GM19025 (cell line): ENCODE measurements at regions not wholly inside any gene's neighbourhood (a gene's known extent, or its start where the extent isn't known, plus 50 kb on each side); places are given as distances from the start of the nearest gene placed in this dataset.

ENCODE experiments used
- ATAC-seq: cut with Tn5 transposase; IDR thresholded peaks from one replicate; pipeline ENCODE4 v1.9.1; 2021; ENCODE audit warnings: mild to moderate bottlenecking, low read depth, moderate library complexity; ENCODE audit not compliant: unreplicated experiment

- no peak for ATAC-seq
Observed at GRCh38 chr3:66133050-66133757, 87.6 kb upstream of the SLC25A26 start.

GRCh38 chr3:66128623-66129022 lies 89.9 kb upstream of the MAGI1 start:
- ATAC-seq: no peak

- no peak for ATAC-seq
Observed at GRCh38 chr3:66121318-66121717, 82.6 kb upstream of the MAGI1 start.

- no peak for ATAC-seq
Observed at GRCh38 chr3:66115858-66116654, 77.3 kb upstream of the MAGI1 start.

GRCh38 chr3:66113542-66113941 lies 74.8 kb upstream of the MAGI1 start:
- no peak for ATAC-seq

- no peak for ATAC-seq
Observed at GRCh38 chr3:66110840-66111239, 72.1 kb upstream of the MAGI1 start.

GRCh38 chr3:66107855-66108254 lies 69.1 kb upstream of the MAGI1 start:
- no peak for ATAC-seq

GRCh38 chr3:66106788-66107187 lies 68.1 kb upstream of the MAGI1 start:
- no peak for ATAC-seq

GRCh38 chr3:66104535-66104934 lies 65.8 kb upstream of the MAGI1 start:
- no peak for ATAC-seq

- ATAC-seq: no peak
Observed at GRCh38 chr3:66103729-66104128, 65.0 kb upstream of the MAGI1 start.

GRCh38 chr3:66101901-66102300 lies 63.2 kb upstream of the MAGI1 start:
- ATAC-seq: no peak

- ATAC-seq: no peak
Observed at GRCh38 chr3:66099541-66100065, 60.9 kb upstream of the MAGI1 start.

GRCh38 chr3:66098436-66098835 lies 59.7 kb upstream of the MAGI1 start:
- ATAC-seq: no peak

- no peak for ATAC-seq
Observed at GRCh38 chr3:66097647-66098046, 58.9 kb upstream of the MAGI1 start.

GRCh38 chr3:66095295-66096001 lies 56.7 kb upstream of the MAGI1 start:
- ATAC-seq: no peak

- ATAC-seq: no peak
Observed at GRCh38 chr3:66093981-66094380, 55.3 kb upstream of the MAGI1 start.

GRCh38 chr3:66092175-66092995 lies 53.7 kb upstream of the MAGI1 start:
- ATAC-seq: no peak
